Stomach smooth muscle (tissue), 2 donors: ENCODE measurements at regions not wholly inside any gene's neighbourhood (a gene's known extent, or its start where the extent isn't known, plus 50 kb on each side); places are given as distances from the start of the nearest gene placed in this dataset.

ENCODE experiments used
- H3K27ac ChIP-seq: one replicate; pipeline ENCODE4 v1.7.0; 2013; ENCODE audit warnings: mild to moderate bottlenecking, low read length, inconsistent platforms
- H3K27me3 ChIP-seq, 2 donors: one replicate each; pipeline ENCODE4 v1.7.0; 2013; ENCODE audit warnings: low read length in 2 of 2; ENCODE audit not compliant: insufficient read depth in 2 of 2, control insufficient read depth in 1 of 2
- H3K36me3 ChIP-seq, 2 donors: one replicate each; pipeline ENCODE4 v1.7.0; 2013; ENCODE audit warnings: low read length in 2 of 2; ENCODE audit not compliant: control insufficient read depth in 2 of 2, insufficient read depth in 2 of 2
- H3K4me1 ChIP-seq: one replicate; pipeline ENCODE4 v1.7.0; 2013; ENCODE audit warnings: low read length; ENCODE audit not compliant: control insufficient read depth, insufficient read depth
- H3K4me3 ChIP-seq, 2 donors: one replicate each; pipeline ENCODE4 v1.7.0; 2013; ENCODE audit warnings: low read length in 2 of 2
- H3K9ac ChIP-seq, 2 donors: one replicate each; pipeline ENCODE4 v1.7.0; 2013; ENCODE audit warnings: low read length in 2 of 2, mild to moderate bottlenecking in 1 of 2
- H3K9me3 ChIP-seq, 2 donors: one replicate each; pipeline ENCODE4 v1.7.0; 2013; ENCODE audit warnings: low read length in 2 of 2; ENCODE audit not compliant: control insufficient read depth in 2 of 2
- donor health status: healthy.
- donor health status: Pancreatic carcinoma.

DNA sequence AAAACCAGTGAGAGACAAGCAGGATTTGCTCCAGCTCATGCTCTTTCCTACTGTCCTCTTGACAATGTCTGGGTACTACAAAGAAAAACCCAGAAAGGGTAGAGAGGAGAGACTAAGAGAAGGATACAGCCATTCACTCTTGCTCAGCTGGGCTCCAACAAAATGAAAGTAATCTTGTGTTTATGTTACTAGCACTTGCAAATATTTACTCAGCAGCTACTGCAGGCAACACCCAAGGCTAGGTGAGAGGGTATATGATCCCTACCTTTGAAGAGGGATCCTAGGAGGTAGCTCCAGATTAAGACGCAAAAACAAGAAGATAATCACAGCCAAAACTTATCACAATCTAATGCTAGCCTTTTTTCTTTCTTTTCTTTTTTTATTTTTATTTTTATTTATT is 329.6 kb upstream of the ACVR2A start:
- no peak overlapping the region for H3K27ac ChIP-seq
- no peak overlapping the region for H3K4me3 ChIP-seq
- no peaks in the 10 kb centered on the region for H3K9me3 ChIP-seq
- no peaks in the 10 kb centered on the region for H3K27me3 ChIP-seq
- no peaks in the 10 kb centered on the region for H3K4me1 ChIP-seq
- no peak overlapping the region for H3K9ac ChIP-seq
- H3K36me3 ChIP-seq: no peaks in the 10 kb centered on the region

DNA sequence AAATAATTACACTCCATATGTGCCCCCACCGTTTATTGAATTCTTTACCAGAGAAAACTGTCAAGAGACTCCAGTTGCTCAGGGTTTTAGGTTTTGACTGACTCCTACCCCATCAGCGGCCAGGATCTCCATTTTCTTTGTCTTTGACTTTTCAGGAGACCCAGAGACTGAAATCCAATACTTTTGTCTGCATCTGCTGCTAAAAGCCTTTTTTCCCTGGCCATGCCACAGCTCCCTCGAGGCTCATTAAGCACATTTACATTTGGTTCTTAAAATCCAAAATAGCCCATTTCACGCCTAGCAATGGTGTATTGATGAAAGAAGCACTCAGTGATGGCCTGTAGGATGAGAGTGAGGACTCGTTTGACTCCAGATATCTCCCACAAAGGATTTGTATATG is 332.6 kb upstream of the ACVR2A start:
- Histone ChIP-seq H3K27me3 (no peaks in the 10 kb centered on the region), H3K9me3 (no peaks in the 10 kb centered on the region), H3K9ac (no peak overlapping the region), H3K36me3 (no peaks in the 10 kb centered on the region), H3K4me1 (no peaks in the 10 kb centered on the region), H3K27ac (no peak overlapping the region), H3K4me3 (no peak overlapping the region)

DNA sequence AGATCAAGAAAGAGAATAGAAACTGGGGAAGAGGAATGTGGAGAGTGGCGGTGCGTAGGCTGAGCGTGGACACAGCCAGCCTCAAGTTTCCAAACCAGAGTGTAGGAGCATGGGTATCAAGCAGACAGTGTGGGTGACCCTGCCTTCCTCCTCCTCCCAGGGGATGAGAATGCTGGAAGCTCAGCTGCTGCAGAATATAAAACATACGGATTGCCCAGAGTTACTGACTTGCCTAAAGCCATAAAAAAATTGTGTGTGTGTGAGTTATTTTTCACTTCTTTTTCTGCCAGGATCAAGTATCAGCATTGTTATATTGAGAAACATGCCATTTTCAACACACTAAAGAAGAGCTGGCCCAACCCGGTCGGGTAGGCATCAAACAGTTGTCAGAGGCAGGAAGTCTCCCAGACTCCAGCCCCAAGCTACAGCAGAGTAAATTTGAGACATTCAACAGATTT is 333.3 kb upstream of the ACVR2A start:
- Histone ChIP-seq H3K4me1 (no peaks in the 10 kb centered on the region), H3K4me3 (no peak overlapping the region), H3K9me3 (no peaks in the 10 kb centered on the region), H3K36me3 (no peaks in the 10 kb centered on the region), H3K9ac (no peak overlapping the region), H3K27me3 (no peaks in the 10 kb centered on the region), H3K27ac (no peak overlapping the region)

DNA sequence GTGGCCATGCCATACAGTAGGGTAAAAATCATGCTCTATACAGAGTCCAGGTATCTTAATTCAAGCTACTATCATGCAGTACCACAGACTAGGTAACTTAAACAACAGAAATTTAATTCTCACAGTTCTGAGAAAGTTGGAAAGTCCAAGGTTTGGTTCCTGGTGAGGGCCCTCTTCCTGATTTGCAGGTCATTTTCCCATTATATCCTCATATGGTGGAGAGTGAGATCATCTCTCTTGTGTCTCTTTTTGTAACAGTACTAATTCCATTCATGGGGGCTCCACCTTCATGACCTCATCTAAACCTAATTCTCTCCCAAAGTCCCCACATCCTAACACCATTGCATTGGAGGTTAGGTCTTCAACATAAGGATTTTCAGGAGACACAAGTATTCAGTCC is 335.0 kb upstream of the ACVR2A start:
- H3K4me3 ChIP-seq: no peak overlapping the region
- no peaks in the 10 kb centered on the region for H3K36me3 ChIP-seq
- no peaks in the 10 kb centered on the region for H3K27me3 ChIP-seq
- no peaks in the 10 kb centered on the region for H3K9me3 ChIP-seq
- H3K27ac ChIP-seq: no peak overlapping the region
- no peak overlapping the region for H3K9ac ChIP-seq
- H3K4me1 ChIP-seq: no peaks in the 10 kb centered on the region

DNA sequence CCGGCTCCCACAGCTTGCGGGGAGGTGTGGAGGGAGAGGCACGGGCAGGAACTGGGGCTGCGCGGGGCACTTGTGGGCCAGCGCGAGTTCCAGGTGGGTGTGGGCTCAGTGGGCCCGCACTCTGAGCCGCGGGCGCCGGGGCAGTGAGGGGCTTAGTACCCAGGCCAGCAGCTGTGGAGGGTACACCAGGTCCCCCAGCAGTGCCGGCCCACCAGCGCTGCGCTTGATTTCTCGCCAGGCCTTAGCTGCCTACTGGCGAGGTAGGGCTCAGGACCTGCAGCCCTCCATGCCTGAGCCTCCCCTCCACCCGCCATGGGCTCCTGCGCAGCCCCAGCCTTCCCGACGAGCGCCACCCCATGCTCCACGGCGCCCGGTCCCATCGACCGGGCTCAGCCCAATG is 337.9 kb upstream of the ACVR2A start:
- Histone ChIP-seq H3K9me3 (no peaks in the 10 kb centered on the region), H3K4me1 (peaks cover 13% of the 10 kb centered on the region), H3K27me3 (no peaks in the 10 kb centered on the region), H3K27ac (no peak overlapping the region), H3K9ac (no peak overlapping the region), H3K4me3 (no peak overlapping the region), H3K36me3 (no peaks in the 10 kb centered on the region)

DNA sequence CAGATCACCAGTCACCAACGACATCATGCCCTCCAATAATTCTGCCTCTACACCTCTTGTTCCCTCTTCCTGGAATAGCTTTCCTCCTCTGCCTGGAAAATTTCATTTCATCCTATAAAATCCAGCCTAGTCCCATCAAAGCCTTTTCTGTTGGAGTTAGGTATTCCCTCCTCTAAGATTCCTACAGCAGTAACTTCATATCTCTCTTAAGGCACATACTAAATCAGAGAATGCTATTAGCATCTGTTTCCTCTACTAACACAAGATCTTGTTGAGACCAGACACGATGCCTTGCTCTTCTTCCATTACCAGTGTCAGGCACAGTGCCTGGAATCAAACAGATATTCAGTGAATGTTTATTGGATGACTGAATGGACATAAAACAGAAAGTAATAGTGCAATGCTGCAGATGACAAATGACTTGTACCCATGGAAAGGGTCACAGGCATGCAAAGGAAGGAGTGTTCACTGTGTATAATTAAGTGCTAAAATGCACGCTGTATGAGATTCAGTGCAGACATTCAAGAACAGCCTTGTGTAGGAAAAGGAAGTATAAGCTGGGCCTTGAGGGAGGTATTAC is 342.0 kb upstream of the ACVR2A start:
- no peak overlapping the region for H3K27ac ChIP-seq
- no peaks in the 10 kb centered on the region for H3K36me3 ChIP-seq
- no peaks in the 10 kb centered on the region for H3K9me3 ChIP-seq
- H3K4me3 ChIP-seq: no peak overlapping the region
- no peaks in the 10 kb centered on the region for H3K27me3 ChIP-seq
- H3K4me1 ChIP-seq: peaks cover 13% of the 10 kb centered on the region
- H3K9ac ChIP-seq: no peak overlapping the region

DNA sequence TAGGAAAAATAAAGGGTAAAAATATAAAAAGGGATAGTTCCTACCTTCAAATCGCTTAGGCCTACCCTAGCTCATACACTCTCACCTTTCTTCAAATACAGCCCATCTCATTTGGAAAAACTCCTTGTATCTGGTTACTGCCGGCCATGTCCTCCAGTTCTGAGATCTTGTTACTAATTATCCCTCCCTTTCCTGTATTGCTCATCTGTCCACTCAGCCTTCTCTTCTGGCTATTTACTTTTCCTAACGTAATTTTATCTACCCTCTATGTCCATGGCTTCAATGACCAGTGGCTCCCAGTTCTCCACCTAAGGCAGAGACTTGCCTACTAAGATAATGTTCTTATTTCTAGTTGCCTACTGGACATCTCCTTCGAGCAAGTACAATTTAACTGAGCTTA is 342.9 kb upstream of the ACVR2A start:
- H3K36me3 ChIP-seq: no peaks in the 10 kb centered on the region
- H3K27ac ChIP-seq: no peak overlapping the region
- H3K4me3 ChIP-seq: no peak overlapping the region
- peaks cover 13% of the 10 kb centered on the region for H3K4me1 ChIP-seq
- no peaks in the 10 kb centered on the region for H3K27me3 ChIP-seq
- H3K9me3 ChIP-seq: no peaks in the 10 kb centered on the region
- no peak overlapping the region for H3K9ac ChIP-seq

DNA sequence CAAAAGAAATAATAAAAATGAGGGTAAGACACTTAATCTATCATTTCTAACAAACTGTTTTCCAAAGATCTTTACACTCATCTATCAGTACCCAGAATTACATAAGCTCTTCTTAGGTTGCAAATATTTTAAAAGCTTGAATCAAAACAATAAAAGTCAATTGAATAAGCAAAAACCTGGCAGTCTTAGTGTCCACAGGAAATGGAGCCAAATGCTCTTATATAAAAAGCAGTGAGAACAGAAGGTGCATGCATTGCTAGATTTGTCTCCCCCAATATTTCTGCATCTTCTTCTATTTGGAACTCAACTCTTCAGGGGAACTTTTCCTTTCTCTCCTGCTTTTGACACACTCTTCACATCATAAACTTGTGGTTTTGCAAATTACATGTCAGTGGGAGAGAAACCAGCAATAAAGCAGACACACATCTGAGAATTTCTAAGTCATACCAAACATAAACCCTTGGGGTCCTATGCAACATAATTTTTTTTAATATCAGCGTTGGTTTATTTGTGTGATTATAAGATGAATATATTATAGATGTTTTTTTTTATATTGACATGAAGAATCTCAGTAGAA is 343.9 kb upstream of the ACVR2A start:
- no peaks in the 10 kb centered on the region for H3K9me3 ChIP-seq
- H3K4me1 ChIP-seq: peaks cover 13% of the 10 kb centered on the region
- H3K36me3 ChIP-seq: no peaks in the 10 kb centered on the region
- no peak overlapping the region for H3K27ac ChIP-seq
- no peaks in the 10 kb centered on the region for H3K27me3 ChIP-seq
- H3K4me3 ChIP-seq: no peak overlapping the region
- H3K9ac ChIP-seq: no peak overlapping the region

DNA sequence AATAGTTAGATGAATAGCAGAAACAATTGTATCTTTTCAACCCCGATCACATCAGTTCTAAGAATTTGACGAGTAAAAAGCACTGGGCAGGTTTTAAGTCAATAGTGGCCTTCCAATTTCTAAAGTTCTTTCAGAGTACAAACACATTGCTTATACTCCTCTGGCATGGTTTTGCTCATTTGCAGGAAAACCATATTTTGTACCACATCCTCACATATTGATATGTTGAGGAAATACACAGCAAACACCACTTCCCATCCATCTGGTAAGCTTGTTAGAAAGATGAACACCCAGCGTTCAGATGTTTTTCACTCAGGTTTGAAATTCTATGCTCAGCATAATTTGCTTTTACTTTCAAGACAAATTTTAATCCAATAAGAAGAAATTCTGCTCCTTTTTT is 344.6 kb upstream of the ACVR2A start:
- H3K36me3 ChIP-seq: no peaks in the 10 kb centered on the region
- peaks cover 13% of the 10 kb centered on the region for H3K4me1 ChIP-seq
- no peak overlapping the region for H3K27ac ChIP-seq
- no peaks in the 10 kb centered on the region for H3K9me3 ChIP-seq
- no peak overlapping the region for H3K4me3 ChIP-seq
- no peaks in the 10 kb centered on the region for H3K27me3 ChIP-seq
- H3K9ac ChIP-seq: no peak overlapping the region

DNA sequence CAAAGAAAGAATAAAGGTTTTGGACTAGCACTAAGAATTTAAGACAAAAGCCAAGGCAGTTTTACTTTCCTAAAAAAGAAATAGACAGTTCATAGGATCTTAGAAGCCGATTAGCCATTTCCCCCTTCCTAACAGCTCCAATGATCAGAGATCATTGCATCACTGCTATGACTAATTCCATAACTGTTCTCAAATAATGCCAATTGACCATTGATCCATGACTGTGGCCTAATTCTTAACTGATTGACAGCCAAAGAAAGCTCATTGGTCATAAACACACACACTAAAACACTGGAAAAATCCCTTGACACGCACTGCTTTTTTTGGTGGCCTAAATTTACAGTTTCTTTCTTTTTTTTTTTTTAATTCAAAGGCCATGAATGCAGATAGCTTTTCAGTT is 345.0 kb upstream of the ACVR2A start:
- no peak overlapping the region for H3K4me3 ChIP-seq
- H3K36me3 ChIP-seq: no peaks in the 10 kb centered on the region
- no peak overlapping the region for H3K27ac ChIP-seq
- no peaks in the 10 kb centered on the region for H3K9me3 ChIP-seq
- no peaks in the 10 kb centered on the region for H3K27me3 ChIP-seq
- no peak overlapping the region for H3K9ac ChIP-seq
- peaks cover 13% of the 10 kb centered on the region for H3K4me1 ChIP-seq

DNA sequence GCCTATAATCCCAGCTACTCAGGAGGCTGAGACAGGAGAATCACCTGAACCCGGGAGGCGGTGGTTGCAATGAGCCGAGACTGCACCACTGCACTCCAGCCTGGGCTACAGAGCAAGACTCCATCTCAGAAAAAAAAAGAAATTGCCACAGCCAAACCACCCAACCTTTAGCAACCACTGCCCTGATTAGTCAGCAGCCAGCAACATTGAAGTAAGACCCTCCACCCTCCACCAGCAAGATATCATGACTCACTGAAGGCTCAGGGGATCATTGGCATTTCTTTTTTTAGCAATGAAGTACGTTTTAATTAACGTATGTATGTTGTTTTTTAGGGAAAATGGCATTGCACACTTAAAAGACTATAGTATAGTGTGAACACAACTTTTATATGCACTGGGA is 349.1 kb upstream of the ACVR2A start:
- no peak overlapping the region for H3K27ac ChIP-seq
- no peak overlapping the region for H3K9ac ChIP-seq
- peaks cover 0 to 4% of the 10 kb centered on the region in 2 donors for H3K9me3 ChIP-seq
- H3K36me3 ChIP-seq: no peaks in the 10 kb centered on the region
- no peaks in the 10 kb centered on the region for H3K27me3 ChIP-seq
- H3K4me3 ChIP-seq: no peak overlapping the region
- H3K4me1 ChIP-seq: no peaks in the 10 kb centered on the region
